HTR-8/SVneo (cell line): ENCODE measurements at regions not wholly inside any gene's neighbourhood (a gene's known extent, or its start where the extent isn't known, plus 50 kb on each side); places are given as distances from the start of the nearest gene placed in this dataset.
A peak's percentile ranks its signal among the peaks of the same experiment; 100 is the strongest.

Experiments used
- DNase-seq: peaks from one replicate; pipeline ENCODE4 v3.0.0; 2011; ENCODE audit warnings: low spot score, mixed read lengths; ENCODE audit not compliant: insufficient read length
- FAIRE-seq: peaks from 2 replicates; lab custom pipeline; 2011; peaks lifted over from hg19 to GRCh38; lab: Jason Lieb, UNC

GRCh38 chr3:148100476-148100875, 597.2 kb upstream of the AGTR1 start:
- DNase-seq, result no peak
- FAIRE-seq, result no peak

- DNase-seq (no peak), FAIRE-seq (no peak)
Measured at GRCh38 chr3:148101061-148101460, 596.6 kb upstream of the AGTR1 start.

- DNase-seq (no peak), FAIRE-seq (no peak)
Measured at GRCh38 chr3:148102156-148102555, 595.5 kb upstream of the AGTR1 start.

GRCh38 chr3:148106062-148106461, 591.6 kb upstream of the AGTR1 start:
- no peak for FAIRE-seq
- no peak for DNase-seq

- FAIRE-seq, result no peak
- no peak for DNase-seq
Measured at GRCh38 chr3:148126956-148127355, 570.7 kb upstream of the AGTR1 start.

GRCh38 chr3:148128136-148128535, 569.6 kb upstream of the AGTR1 start:
- DNase-seq (no peak), FAIRE-seq (no peak)

GRCh38 chr3:148131990-148132638, 565.6 kb upstream of the AGTR1 start:
- no peak for DNase-seq
- FAIRE-seq, result no peak

GRCh38 chr3:148136816-148137215, 560.9 kb upstream of the AGTR1 start:
- DNase-seq (no peak), FAIRE-seq (no peak)

- DNase-seq, result no peak
- FAIRE-seq, result no peak
Measured at GRCh38 chr3:148146241-148146640, 551.5 kb upstream of the AGTR1 start.

- DNase-seq (peak; percentile 3), FAIRE-seq (no peak)
Measured at GRCh38 chr3:148146947-148147826, 550.5 kb upstream of the AGTR1 start.

GRCh38 chr3:148147903-148148302, 549.8 kb upstream of the AGTR1 start:
- no peak for FAIRE-seq
- DNase-seq, result no peak

GRCh38 chr3:148149556-148149955, 548.1 kb upstream of the AGTR1 start:
- DNase-seq (no peak), FAIRE-seq (no peak)

- DNase-seq (no peak), FAIRE-seq (no peak)
Measured at GRCh38 chr3:148150141-148150540, 547.6 kb upstream of the AGTR1 start.

- no peak for FAIRE-seq
Measured at GRCh38 chr3:148158210-148158609, 539.5 kb upstream of the AGTR1 start.

GRCh38 chr3:148162132-148162531, 535.6 kb upstream of the AGTR1 start:
- FAIRE-seq (no peak), DNase-seq (no peak)

More at GRCh38 chr3:148158210-148158609, 539.5 kb upstream of the AGTR1 start:
- DNase-seq, result peak; percentile 30

GRCh38 chr3:148168347-148168746, 529.4 kb upstream of the AGTR1 start:
- FAIRE-seq (no peak), DNase-seq (no peak)

- DNase-seq, result no peak
- FAIRE-seq, result no peak
Measured at GRCh38 chr3:148173851-148174250, 523.9 kb upstream of the AGTR1 start.

GRCh38 chr3:148175214-148175613, 522.5 kb upstream of the AGTR1 start:
- FAIRE-seq, result no peak
- DNase-seq, result no peak

GRCh38 chr3:148178503-148178902, 519.2 kb upstream of the AGTR1 start:
- DNase-seq (no peak), FAIRE-seq (no peak)

- DNase-seq (no peak), FAIRE-seq (no peak)
Measured at GRCh38 chr3:148184798-148185197, 512.9 kb upstream of the AGTR1 start.

GRCh38 chr3:148186881-148187280, 510.8 kb upstream of the AGTR1 start:
- no peak for FAIRE-seq
- DNase-seq, result no peak

- FAIRE-seq (no peak), DNase-seq (no peak)
Measured at GRCh38 chr3:148187296-148187695, 510.4 kb upstream of the AGTR1 start.
